GM18868 (cell line): ENCODE measurements at regions not wholly inside any gene's neighbourhood (a gene's known extent, or its start where the extent isn't known, plus 50 kb on each side); places are given as distances from the start of the nearest gene placed in this dataset.
"Not testable (repeated sequence)": the region's sequence is repeated elsewhere in the genome, so short reads cannot be mapped to it uniquely, and the experiment has no call there.

Experiments
- ATAC-seq: cut with Tn5 transposase; IDR thresholded peaks from one replicate; pipeline ENCODE4 v1.9.1; 2021; ENCODE audit warnings: mild to moderate bottlenecking, moderate library complexity; ENCODE audit not compliant: unreplicated experiment

DNA sequence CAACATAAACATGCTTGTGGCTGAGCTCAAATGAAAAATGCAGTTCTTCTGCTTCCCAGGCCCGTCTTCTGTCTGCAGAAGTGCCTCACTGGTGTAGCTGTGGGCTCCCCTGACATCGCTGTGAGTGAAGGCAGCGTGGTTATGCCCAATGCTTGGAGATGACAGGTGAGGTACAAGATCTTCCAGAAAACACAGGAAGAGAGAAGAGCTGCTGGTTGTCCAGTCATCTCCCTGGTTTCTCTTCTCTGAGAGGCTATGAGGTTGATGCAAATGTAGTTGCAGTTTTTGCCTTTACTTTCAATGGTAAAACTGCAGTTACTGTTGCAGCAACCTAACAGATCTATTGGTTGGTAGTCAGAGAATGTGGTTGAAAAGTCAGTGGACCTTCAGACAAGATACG lies 223.6 kb downstream of the GATA3 start:
- ATAC-seq, result peak; percentile 38

- no peak for ATAC-seq
Observed at GRCh38 chr10:8279598-8279997, 225.1 kb downstream of the GATA3 start.

DNA sequence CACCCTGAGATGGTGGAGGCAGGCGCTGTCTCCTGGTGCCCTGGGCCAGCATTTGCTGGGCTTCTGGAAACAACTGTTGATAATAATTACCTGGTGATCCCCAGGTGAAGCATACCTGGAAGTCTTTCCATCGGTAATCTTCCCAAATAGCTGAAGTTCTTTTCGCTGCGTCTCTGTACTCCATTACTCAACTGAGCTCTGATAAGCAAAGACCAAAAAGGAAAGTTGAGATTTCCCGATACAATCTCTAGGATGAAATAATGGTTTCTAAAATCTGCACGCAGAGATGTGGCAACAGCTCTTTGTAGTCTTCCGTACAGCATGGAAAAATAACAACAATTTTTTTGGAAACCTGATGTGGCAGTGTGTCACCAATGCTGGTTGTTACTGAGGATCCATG lies 226.5 kb downstream of the GATA3 start:
- no peak for ATAC-seq

DNA sequence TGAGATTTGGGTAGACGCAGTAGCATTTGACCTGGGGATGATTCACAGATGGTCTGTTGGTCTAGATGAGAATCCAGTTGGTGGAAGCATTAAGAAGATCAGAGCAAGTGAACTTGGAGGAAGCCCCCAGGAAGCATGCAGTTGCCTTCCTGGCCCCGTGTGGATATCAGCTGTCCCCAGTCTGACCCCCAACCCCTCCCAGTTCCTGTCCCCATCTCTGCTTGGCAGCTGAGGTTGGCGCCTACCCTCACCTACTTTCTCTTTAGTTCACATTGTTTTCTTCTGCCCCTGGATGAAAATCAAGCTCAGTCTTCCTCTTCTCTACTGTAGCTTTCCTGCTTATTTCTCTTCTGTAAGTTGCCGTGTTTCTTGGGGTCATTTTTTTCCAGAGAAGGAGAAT lies 227.9 kb downstream of the GATA3 start:
- no peak for ATAC-seq

DNA sequence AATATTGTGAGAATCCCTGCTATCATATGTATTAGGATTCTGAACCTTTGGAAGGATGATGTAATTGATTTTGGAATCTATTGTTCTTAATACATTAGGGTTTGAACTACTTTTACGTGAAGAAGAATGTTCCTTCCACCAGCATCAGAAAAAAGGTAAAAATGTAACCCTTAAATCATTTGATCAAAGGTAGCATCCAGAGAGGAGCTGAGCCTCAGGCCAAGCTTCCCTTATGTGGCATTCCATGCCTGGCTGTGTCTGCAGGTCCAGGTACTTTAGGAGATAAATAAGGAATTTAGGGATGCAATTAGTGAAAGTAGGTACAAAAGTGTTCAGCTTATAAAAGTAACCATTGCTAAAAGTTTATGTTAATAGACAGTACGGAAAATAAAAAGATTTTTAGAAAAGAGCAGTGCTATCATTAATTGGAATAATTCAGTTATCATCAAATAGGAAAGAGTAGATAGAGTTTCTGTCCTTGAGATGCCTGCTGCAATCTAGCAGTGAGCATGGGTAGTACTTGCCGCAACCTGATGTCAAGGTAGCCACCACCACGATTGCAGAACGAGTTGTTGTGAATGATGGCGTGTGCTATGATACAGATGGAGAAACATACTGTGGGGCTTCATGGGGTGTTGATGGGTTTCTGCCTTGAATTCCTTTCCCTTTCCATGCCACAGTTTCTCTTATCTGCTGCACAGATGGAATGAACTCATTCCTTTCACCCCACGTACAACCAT lies 228.8 kb downstream of the GATA3 start:
- ATAC-seq, result no peak

GRCh38 chr10:8283986-8284385 lies 229.5 kb downstream of the GATA3 start:
- ATAC-seq, result no peak

DNA sequence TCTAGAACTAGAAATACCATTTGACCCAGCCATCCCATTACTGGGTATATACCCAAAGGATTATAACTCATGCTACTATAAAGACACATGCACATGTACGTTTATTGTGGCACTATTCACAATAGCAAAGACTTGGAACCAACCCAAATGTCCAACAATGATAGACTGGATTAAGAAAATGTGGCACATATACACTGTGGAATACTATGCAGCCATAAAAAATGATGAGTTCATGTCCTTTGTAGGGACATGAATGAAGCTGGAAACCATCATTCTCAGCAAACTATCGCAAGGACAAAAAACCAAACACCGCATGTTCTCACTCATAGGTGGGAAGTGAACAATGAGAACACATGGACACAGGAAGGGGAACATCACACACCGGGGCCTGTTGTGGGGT lies 231.5 kb downstream of the GATA3 start:
- not testable (repeated sequence) for ATAC-seq

DNA sequence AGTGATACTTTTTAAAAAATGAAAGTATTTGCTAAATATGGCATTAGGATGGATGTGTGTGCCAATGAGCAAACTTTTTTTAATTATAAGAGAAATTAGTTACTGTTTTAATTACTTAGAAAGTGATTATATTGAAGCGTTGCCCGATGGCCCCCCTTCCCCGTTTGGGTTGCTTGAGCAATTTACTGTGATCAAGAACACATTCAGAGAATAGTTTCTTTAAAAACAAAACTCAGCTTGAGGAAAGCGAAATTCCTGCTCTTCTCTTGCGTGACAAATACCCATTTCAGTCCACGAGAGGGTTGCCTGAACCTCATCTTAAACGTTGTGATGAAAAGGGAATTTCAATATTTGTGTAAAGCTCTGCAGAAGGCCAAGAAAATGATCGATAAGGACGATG lies 234.1 kb downstream of the GATA3 start:
- no peak for ATAC-seq

DNA sequence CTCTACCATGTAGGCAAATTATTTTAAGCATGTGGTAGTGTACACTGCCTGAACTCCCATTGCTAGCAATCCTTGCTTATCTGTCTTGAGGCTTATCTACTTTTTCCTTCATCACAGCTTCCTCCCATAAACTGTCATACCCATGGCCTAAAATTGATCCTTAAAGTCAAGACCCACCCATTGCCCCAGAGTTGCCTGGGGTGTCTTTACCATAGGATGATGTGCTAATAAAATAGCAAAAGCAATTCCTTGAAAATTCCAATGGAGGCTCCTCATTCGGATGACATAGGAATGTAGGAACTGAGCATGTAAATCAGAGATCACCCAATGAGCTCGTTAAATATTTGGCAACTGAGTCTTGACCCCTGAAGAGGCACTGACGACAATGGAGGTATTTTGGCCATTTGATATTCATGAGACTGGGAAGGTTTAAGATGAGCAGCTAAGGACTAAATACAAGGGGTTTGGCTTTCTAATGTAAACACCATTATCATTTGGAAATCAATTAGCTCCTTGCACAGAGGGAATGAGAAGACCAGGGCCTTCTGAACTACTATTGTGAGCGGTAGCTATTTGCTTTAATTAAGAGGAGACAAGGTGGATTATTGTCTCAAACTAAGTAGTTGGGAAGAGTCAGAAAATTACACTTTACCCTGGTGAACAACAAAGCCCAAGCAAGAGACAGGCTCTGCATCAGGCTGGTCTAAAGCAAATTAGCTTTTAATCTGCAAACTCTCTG lies 234.9 kb downstream of the GATA3 start:
- no peak for ATAC-seq

GRCh38 chr10:8294779-8295178 lies 240.3 kb downstream of the GATA3 start:
- ATAC-seq, result no peak

DNA sequence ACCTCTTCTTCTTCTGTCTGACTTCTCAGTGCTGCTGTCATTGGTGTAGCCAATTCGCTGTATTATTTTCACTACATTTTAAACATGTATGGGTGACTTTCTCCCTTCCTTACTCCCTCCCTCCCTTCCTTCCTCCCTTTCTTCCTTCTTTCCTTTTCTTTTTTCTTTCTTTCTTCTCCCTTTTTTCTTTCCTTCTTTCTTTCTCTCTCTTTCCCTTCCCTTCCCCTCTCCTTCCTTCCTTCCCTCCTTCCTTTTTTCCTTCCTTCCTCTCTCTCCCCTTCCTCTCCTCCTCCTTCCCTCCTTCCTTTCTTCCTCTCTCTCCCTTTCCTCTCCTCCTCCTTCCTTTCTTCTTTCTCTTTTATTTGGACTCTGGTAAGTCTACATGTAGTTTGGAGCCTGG lies 240.8 kb downstream of the GATA3 start:
- no peak for ATAC-seq

GRCh38 chr10:8296090-8296733 lies 241.7 kb downstream of the GATA3 start:
- no peak for ATAC-seq

DNA sequence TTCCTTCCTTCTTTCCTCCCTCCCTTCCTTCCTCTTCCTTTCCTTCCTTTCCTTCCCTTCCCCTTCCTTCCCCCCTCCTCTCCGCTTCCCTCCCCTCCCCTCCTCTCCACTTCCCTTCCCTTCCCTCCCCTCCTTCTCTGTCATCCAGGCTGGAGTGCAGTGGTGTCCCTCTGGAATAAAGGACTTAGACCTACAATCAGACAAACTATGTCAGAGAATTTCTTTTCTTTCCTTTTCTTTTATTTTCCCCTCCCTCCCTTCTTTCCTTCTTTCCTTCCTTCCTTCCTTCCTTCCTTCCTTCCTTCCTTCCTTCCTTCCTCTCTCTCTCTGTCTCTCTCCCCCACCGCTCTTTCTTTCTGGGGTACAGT lies 242.2 kb downstream of the GATA3 start:
- no peak for ATAC-seq

- ATAC-seq, result no peak
Observed at GRCh38 chr10:8297107-8297506, 242.6 kb downstream of the GATA3 start.

GRCh38 chr10:8297959-8298358 lies 243.5 kb downstream of the GATA3 start:
- no peak for ATAC-seq

DNA sequence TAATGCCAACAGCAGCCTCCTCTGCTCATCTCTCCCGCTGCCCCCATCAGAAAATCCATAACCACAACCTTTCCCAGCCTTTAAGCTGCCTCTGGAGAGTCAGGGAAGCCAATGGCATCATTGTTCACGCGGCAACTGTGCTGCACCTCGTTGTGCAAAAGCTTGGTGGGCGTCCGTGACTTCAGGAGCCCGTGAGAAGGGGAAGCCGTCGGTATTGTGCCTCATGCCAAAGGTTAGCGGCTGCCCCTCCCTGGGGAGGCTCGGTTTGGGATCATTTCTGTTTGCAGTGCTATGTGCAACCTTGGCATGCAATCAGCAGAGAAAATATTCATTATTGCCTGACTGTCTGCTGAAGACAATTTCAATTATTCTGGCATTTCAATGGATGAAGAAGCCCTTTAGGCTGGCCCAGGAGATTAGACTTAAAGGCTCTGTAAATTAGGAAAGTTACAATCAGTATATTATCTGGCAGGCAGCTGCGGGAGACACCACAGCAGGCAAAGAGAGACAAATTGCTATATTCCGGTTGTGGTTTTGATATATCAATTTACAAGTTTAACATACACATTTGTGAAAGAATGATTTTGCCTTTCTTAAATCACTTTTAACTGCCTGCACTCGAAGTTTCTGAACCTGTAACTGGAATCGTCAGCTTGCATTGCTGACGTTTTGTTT lies 244.5 kb downstream of the GATA3 start:
- ATAC-seq, result no peak

- no peak for ATAC-seq
Observed at GRCh38 chr10:8300925-8301324, 246.4 kb downstream of the GATA3 start.

DNA sequence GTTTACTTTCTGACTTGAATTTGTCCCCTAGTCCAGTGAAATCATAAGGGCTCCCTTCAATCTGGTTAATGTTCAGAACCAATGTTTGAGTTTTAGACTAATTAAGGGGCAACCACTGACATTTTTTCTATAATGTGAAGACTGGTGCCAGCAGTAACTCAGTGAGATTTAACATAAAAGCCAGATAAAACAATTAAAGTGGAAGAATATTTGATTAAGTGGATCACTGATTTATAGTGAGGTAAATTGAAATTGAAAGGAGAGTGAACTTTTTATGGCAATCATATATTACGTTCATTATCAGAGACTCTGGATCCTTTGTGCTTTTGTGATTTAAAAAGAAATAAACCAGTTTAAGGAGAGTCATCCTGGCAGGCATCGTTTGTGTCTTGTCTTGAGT lies 246.8 kb downstream of the GATA3 start:
- no peak for ATAC-seq

- no peak for ATAC-seq
Observed at GRCh38 chr10:8301831-8302230, 247.3 kb downstream of the GATA3 start.

GRCh38 chr10:8302565-8302964 lies 248.1 kb downstream of the GATA3 start:
- ATAC-seq, result no peak

- ATAC-seq, result no peak
Observed at GRCh38 chr10:8304861-8305260, 250.4 kb downstream of the GATA3 start.
